ENCODE measurements at regions not wholly inside any gene's neighbourhood (a gene's known extent, or its start where the extent isn't known, plus 50 kb on each side); places are given as distances from the start of the nearest gene placed in this dataset.

DNA sequence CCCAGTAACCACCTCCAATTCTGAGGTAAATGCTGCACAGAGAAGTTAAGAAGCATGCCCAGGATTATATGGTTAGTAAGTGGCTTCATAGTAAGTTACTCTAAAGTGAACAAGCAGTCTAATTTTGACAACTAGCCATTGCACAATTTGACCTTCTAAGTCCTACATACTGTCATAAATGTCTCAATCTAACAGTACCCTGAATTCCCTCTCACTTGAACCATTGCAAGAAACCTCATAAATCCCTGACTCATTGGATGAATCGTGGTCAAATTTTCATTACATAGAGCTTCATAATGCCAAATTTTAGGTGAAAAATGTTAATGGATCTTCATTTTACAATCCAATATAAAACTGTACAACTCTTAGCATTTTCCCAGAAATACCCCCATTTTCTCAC lies 217.3 kb upstream of the GRIA4 start:
- TF ChIP-seq CTCF (IDR thresholded peaks at IDR 0.05; ENCODE audit: low read depth, low read length) (no peak), POLR2A (IDR thresholded peaks at IDR 0.05; ENCODE audit: extremely low read depth, insufficient read length) (no peak), MYC (IDR thresholded peaks at IDR 0.05; ENCODE audit: low read depth, low read length) (no peak)
